GM20000 (cell line): ENCODE measurements at regions not wholly inside any gene's neighbourhood (a gene's known extent, or its start where the extent isn't known, plus 50 kb on each side); places are given as distances from the start of the nearest gene placed in this dataset.

Experiments used
- DNase-seq: peaks from one replicate; pipeline ENCODE4 v3.0.0; 2012; ENCODE audit warnings: low spot score
- TF ChIP-seq, protein P1 (sequence below): IDR thresholded peaks from 2 replicates; pipeline ENCODE4 v1.5.1; 2012; ENCODE audit warnings: mild to moderate bottlenecking, control low read depth; ENCODE audit errors: extremely low read depth, missing control alignments

DNA sequence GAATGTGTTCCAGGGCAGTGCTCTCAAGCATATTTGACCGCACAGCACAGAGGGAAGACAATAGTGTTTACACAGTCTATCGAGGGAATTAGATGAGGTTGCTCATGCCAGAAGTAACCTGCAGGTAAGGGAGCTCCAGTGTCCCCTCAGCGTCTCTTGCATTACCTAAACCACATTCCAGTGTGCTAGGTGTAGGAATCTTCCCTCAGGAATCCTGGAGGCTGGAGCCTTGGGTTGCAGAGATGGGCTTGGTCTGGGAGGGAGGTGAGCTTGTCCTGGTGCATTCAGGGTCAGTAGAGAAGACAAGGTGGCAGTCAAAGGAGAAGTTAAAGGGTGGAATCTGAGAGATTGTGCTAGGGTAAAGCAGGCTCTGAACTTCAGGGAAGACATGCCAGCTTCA lies 56.3 kb downstream of the SOX14 start:
- TF ChIP-seq, protein P1, sequence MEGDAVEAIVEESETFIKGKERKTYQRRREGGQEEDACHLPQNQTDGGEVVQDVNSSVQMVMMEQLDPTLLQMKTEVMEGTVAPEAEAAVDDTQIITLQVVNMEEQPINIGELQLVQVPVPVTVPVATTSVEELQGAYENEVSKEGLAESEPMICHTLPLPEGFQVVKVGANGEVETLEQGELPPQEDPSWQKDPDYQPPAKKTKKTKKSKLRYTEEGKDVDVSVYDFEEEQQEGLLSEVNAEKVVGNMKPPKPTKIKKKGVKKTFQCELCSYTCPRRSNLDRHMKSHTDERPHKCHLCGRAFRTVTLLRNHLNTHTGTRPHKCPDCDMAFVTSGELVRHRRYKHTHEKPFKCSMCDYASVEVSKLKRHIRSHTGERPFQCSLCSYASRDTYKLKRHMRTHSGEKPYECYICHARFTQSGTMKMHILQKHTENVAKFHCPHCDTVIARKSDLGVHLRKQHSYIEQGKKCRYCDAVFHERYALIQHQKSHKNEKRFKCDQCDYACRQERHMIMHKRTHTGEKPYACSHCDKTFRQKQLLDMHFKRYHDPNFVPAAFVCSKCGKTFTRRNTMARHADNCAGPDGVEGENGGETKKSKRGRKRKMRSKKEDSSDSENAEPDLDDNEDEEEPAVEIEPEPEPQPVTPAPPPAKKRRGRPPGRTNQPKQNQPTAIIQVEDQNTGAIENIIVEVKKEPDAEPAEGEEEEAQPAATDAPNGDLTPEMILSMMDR: no peak

DNA sequence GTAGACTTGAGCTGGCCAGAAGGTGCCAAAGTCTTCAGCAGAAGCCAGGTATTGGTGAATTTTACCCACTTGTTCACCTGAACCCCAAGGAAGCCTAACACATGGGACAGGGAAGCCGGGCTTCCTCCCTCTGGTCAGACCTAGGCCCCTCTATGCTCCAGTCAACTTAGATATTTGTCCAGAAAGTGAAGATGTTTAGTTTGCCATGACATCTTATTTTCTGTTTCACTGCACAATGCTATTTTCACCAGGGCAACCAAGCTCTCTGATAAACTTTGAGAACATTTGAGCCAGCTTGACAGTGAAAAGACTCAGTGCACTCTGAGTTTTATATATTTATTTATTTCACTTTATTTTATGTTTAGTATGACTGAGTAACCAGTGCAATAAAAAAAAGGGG lies 71.0 kb downstream of the SOX14 start:
- DNase-seq: no peak
- TF ChIP-seq, protein P1: no peak

More for the DNA sequence above, 56.3 kb downstream of the SOX14 start:
- no peak for DNase-seq

DNA sequence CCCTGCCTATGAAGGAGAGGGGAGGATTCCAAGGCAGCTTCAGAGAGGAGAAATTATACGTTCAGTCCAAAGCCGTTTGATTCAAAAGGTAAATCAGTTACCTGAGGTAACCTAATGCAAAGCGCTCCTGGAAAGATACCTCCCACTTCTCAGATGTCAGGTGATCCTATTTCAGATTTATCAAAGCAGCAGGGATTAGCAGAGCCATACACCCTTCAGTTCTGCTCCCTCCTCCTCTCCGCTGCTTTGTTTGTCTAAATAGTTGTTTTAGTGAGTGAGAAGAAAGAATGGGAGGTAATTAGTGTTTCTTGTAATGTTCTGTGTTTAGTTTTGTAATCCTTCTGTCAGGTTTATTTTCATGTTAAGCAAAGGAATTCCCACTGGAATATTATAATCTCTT lies 81.1 kb downstream of the SOX14 start:
- TF ChIP-seq, protein P1: no peak
- DNase-seq: no peak

GRCh38 chr3:137845666-137846065 lies 81.6 kb downstream of the SOX14 start:
- TF ChIP-seq, protein P1: no peak
- no peak for DNase-seq

- no peak for DNase-seq
- TF ChIP-seq, protein P1: no peak
Observed at GRCh38 chr3:137852391-137852830, 88.3 kb downstream of the SOX14 start.

GRCh38 chr3:137854533-137855261 lies 90.6 kb downstream of the SOX14 start:
- TF ChIP-seq, protein P1: no peak
- DNase-seq: no peak

DNA sequence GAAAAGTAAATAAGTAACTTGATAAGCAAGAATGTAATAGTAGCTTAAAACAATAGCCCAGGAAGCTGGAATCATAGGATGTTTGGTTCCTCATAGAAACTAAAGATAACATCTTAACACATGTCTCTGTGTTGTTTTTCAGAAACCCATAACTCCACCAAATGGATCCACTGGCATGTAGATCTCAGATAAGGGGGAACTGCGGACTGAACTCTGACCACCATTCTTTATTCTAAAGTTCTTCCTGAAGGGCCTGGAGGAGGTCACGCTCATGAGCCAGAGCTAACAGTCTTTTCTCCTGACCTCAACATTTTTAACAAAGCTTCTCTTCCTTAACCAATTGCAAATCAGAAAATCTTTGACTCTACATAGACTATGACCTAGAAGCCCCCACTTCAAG lies 101.9 kb downstream of the SOX14 start:
- DNase-seq: no peak
- TF ChIP-seq, protein P1: no peak
